Activated CD4-positive, alpha-beta T cell treated with anti-CD3 and anti-CD28 coated beads, Interleukin-2, amount 10 ng/mL, durations not matched to agents 7 days and 5 days (primary cell): ENCODE measurements at regions not wholly inside any gene's neighbourhood (a gene's known extent, or its start where the extent isn't known, plus 50 kb on each side); places are given as distances from the start of the nearest gene placed in this dataset.

ENCODE experiments used
- CTCF ChIA-PET: fragments of 350-600 bp; sonication (Branson Sonifier 250); formaldehyde crosslinking; loops from one replicate; lab custom pipeline; 2021; ENCODE audit warnings: antibody characterized with exemption; lab: Charles Lee
- POLR2A ChIA-PET: fragments of 350-600 bp; sonication (Branson Sonifier 250); formaldehyde crosslinking; loops from one replicate; lab custom pipeline; 2021; ENCODE audit warnings: antibody characterized with exemption; lab: Charles Lee
- DNase-seq: peaks from one replicate; pipeline ENCODE4 v3.0.0-alpha.2; 2020
- H3K27ac Mint-ChIP-seq: one replicate; pipeline ENCODE4 v1.8.0; 2021; ENCODE audit warnings: mild to moderate bottlenecking, moderate library complexity, mixed read lengths
- H3K27me3 Mint-ChIP-seq: one replicate; pipeline ENCODE4 v1.8.0; 2021; ENCODE audit warnings: mixed read lengths
- H3K36me3 Mint-ChIP-seq: one replicate; pipeline ENCODE4 v1.8.0; 2021; ENCODE audit warnings: low read depth, mixed read lengths
- H3K4me1 Mint-ChIP-seq: one replicate; pipeline ENCODE4 v1.8.0; 2021; ENCODE audit warnings: mixed read lengths
- H3K4me3 Mint-ChIP-seq: one replicate; pipeline ENCODE4 v1.8.0; 2021; ENCODE audit warnings: mild to moderate bottlenecking, moderate library complexity, mixed read lengths
- H3K9me3 Mint-ChIP-seq: one replicate; pipeline ENCODE4 v1.8.0; 2021; ENCODE audit warnings: mixed read lengths

DNA sequence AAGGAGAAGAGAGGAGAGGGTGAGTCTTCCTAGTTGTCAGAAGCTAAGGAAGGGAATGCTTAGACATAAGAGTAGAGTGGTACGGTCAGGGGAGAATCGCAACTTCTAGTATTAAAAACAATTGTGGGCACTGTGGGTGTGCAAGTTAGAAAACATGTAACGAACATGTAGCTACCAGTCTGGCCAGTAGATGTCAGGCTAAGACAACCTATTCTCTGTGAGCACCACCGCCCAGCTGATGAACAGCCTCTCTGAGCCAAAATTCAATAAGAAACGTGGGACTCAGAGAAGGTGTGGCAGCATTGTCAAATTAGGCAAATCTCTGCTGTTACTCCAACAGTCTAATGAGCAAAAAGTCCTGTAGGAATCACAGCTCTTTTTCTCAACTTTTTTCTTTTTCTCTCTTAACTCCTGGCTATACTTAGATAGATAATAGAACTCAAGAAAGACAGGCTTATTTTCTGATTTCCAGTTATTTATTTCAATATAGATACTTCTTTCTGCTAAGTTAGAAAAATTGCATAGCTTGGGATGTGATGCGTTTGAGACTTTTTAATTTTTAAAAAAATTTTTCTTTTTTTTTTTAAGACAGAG lies 186.2 kb downstream of the USP12 start:
- Mint-ChIP-seq H3K27me3 (peaks cover 3% of the 10 kb centered on the region), H3K4me1 (peaks cover 12% of the 10 kb centered on the region), H3K36me3 (no peaks in the 10 kb centered on the region), H3K4me3 (no peak overlapping the region), H3K27ac (no peak overlapping the region), H3K9me3 (no peaks in the 10 kb centered on the region)
- ChIA-PET POLR2A (interaction anchor here (0.7 kb wide), 1 partner anchor 13 kb away, joined by 3 read pairs; no protein-coding TSS in a partner anchor), CTCF (interaction anchor here (0.5 to 6.3 kb wide), 33 partner anchors 8 to 1011 kb away, joined by 3 to 81 read pairs (median 4); partner anchors contain the start of gene RASL11A)
- peak; percentile 82 for DNase-seq

- Mint-ChIP-seq H3K4me1 (peaks cover 12% of the 10 kb centered on the region), H3K9me3 (no peaks in the 10 kb centered on the region), H3K36me3 (no peaks in the 10 kb centered on the region), H3K27ac (no peak overlapping the region), H3K27me3 (peaks cover 3% of the 10 kb centered on the region), H3K4me3 (no peak overlapping the region)
- no peak for DNase-seq
- ChIA-PET POLR2A (interaction anchor here (0.7 kb wide), 1 partner anchor 12 kb away, joined by 3 read pairs; no protein-coding TSS in a partner anchor), CTCF (interaction anchor here (1.0 to 6.3 kb wide), 10 partner anchors 9 to 843 kb away, joined by 3 to 81 read pairs (median 6); no protein-coding TSS in a partner anchor)
These were observed 187.3 kb downstream of the USP12 start for GRCh38 chr13:26984337-26984736.

DNA sequence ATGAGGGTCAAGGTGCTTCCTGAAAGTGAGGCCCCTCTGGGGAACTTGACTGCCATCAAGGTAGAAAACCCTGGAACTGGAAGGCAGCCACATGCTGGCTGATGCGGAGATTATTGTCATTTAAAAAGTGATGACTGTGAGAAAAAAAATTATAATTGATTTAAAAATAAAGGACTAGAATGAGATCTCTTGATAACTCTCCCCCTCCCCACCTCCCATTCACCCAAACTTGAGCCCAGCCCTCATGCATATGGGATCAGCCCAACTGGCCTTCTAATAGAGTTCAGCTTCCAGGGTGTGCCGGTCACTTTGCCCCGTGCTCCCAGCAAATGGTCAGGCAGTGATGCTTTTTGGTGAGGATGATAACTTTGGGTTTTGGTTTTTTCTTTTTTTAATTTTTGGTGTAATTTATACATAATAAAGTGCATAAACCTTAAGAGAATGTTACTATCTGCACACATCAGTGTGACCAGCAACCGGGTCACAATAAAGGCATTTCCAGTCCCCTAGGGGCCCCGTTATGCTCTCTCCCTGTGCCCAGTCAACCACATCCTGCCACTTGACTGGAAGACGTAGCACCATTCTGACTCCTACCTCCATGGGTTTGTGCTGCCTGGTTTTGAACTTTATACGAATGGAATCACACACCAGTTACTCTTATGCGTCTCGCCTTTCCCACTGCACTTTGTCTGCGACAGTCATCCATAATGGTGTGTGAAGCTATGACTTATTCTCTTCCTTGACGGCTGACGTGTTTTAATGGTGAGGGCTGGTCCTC lies 187.9 kb downstream of the USP12 start:
- no peak overlapping the region for H3K27ac Mint-ChIP-seq
- H3K36me3 Mint-ChIP-seq, result no peaks in the 10 kb centered on the region
- CTCF ChIA-PET, result interaction anchor here (0.7 to 6.3 kb wide), 8 partner anchors 8 to 377 kb away, joined by 3 to 81 read pairs (median 3); no protein-coding TSS in a partner anchor
- H3K4me1 Mint-ChIP-seq, result peaks cover 12% of the 10 kb centered on the region
- DNase-seq, result no peak
- POLR2A ChIA-PET, result no interaction called here
- no peak overlapping the region for H3K4me3 Mint-ChIP-seq
- H3K27me3 Mint-ChIP-seq, result peaks cover 3% of the 10 kb centered on the region
- H3K9me3 Mint-ChIP-seq, result no peaks in the 10 kb centered on the region

DNA sequence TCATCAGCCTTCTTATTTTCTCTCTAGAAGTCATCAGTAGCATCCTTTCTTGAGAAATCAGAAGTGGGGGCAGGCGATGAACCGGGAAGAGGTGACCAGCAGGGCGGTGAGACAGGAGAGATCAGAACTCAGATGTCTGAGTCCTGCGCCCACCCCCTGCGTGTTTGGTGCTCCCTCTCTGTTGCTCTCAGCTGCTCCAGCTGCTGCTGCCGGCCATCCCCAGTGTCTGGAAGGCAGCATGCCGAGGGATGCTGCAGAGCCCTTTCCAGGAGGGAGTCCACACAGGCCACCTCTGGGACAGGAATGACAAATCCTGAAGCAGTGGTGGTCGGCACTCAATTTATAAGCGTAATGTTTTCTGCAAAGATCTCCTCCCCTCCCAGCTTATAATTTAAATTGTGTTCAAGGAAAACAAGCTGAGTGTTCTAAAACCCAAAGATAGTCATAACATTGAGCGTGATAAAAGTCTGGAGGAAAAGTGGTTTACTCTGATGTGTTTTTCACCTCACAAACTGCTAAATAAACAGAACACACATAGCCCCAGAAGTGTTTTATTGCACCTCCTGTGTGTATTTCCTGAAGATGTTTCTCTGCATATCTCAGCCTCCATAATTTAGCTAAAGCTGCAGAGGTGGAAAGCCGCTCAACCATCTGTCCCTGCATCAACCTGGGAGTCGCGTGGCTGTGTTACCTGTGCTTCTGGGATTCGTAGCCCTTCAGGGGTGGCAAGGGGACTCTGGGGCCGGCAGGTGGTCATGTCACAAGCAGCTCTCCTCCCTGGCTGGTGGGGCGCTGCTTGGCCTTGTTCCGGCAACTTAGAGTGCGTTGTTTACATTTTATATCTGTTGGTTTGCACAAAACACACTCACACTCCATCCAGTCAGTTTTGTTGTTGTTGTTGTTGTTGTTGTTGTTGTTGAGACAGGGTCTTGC lies 191.2 kb downstream of the USP12 start:
- ChIA-PET CTCF (interaction anchor here (1.7 to 6.3 kb wide), 2 partner anchors 13 to 380 kb away, joined by 4 to 81 read pairs; no protein-coding TSS in a partner anchor), POLR2A (interaction anchor here (1.0 kb wide), 1 partner anchor 29 kb away, joined by 4 read pairs; no protein-coding TSS in a partner anchor)
- Mint-ChIP-seq H3K36me3 (no peaks in the 10 kb centered on the region), H3K4me3 (no peak overlapping the region), H3K4me1 (peaks cover 11% of the 10 kb centered on the region), H3K27me3 (no peaks in the 10 kb centered on the region), H3K27ac (no peak overlapping the region), H3K9me3 (no peaks in the 10 kb centered on the region)
- no peak for DNase-seq

GRCh38 chr13:26979334-26979733 lies 192.3 kb downstream of the USP12 start:
- no peaks in the 10 kb centered on the region for H3K27me3 Mint-ChIP-seq
- ChIA-PET CTCF (interaction anchor here (0.6 to 1.7 kb wide), 3 partner anchors 14 to 383 kb away, joined by 3 to 4 read pairs (median 3); no protein-coding TSS in a partner anchor), POLR2A (interaction anchor here (1.0 kb wide), 1 partner anchor 28 kb away, joined by 4 read pairs; no protein-coding TSS in a partner anchor)
- H3K36me3 Mint-ChIP-seq, result no peaks in the 10 kb centered on the region
- H3K4me1 Mint-ChIP-seq, result peaks cover 7% of the 10 kb centered on the region
- no peak overlapping the region for H3K27ac Mint-ChIP-seq
- DNase-seq, result no peak
- H3K9me3 Mint-ChIP-seq, result no peaks in the 10 kb centered on the region
- no peak overlapping the region for H3K4me3 Mint-ChIP-seq

GRCh38 chr13:26978081-26978860 lies 193.3 kb downstream of the USP12 start:
- H3K9me3 Mint-ChIP-seq, result no peaks in the 10 kb centered on the region
- DNase-seq, result no peak
- no peaks in the 10 kb centered on the region for H3K36me3 Mint-ChIP-seq
- CTCF ChIA-PET, result interaction anchor here (1.3 kb wide), 1 partner anchor 384 kb away, joined by 5 read pairs; no protein-coding TSS in a partner anchor
- H3K27ac Mint-ChIP-seq, result no peak overlapping the region
- no peak overlapping the region for H3K4me3 Mint-ChIP-seq
- POLR2A ChIA-PET, result no interaction called here
- peaks cover 3% of the 10 kb centered on the region for H3K4me1 Mint-ChIP-seq
- H3K27me3 Mint-ChIP-seq, result no peaks in the 10 kb centered on the region

- DNase-seq, result no peak
- peaks cover 2% of the 10 kb centered on the region for H3K4me1 Mint-ChIP-seq
- no peaks in the 10 kb centered on the region for H3K27me3 Mint-ChIP-seq
- ChIA-PET CTCF (interaction anchor here (1.3 kb wide), 1 partner anchor 385 kb away, joined by 5 read pairs; no protein-coding TSS in a partner anchor), POLR2A (no interaction called here)
- H3K27ac Mint-ChIP-seq, result no peak overlapping the region
- no peak overlapping the region for H3K4me3 Mint-ChIP-seq
- H3K36me3 Mint-ChIP-seq, result peaks cover 1% of the 10 kb centered on the region
- H3K9me3 Mint-ChIP-seq, result peaks cover 2% of the 10 kb centered on the region
These were observed 194.1 kb downstream of the USP12 start for GRCh38 chr13:26977541-26977940.

DNA sequence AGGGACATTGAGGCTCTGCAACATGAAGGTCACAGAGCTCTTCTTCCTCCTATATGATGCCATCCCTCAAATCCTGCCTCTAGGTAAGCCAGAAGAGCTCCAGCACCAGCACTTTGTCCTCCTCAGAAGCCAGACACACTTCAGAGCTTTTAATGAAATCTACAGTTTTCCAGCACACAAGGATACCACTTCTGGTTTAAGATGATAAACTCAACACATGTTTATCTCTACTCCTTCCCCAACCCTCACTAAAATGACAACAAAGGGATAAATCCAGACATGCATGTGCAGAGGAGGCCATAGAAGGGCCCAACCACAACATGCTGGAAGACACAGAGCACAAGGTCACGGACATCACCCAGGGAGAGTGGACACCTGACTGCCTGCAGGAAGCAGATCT lies 195.3 kb downstream of the USP12 start:
- Mint-ChIP-seq H3K27ac (no peak overlapping the region), H3K36me3 (peaks cover 1% of the 10 kb centered on the region), H3K4me3 (no peak overlapping the region), H3K27me3 (no peaks in the 10 kb centered on the region), H3K4me1 (peaks cover 5% of the 10 kb centered on the region), H3K9me3 (peaks cover 2% of the 10 kb centered on the region)
- CTCF ChIA-PET, result no interaction called here
- POLR2A ChIA-PET, result no interaction called here
- no peak for DNase-seq

- Mint-ChIP-seq H3K9me3 (peaks cover 2% of the 10 kb centered on the region), H3K27me3 (no peaks in the 10 kb centered on the region), H3K36me3 (peaks cover 1% of the 10 kb centered on the region), H3K4me3 (no peak overlapping the region), H3K27ac (no peak overlapping the region), H3K4me1 (peaks cover 5% of the 10 kb centered on the region)
- ChIA-PET POLR2A (no interaction called here), CTCF (no interaction called here)
- no peak for DNase-seq
These were observed 197.7 kb downstream of the USP12 start for GRCh38 chr13:26973946-26974345.

GRCh38 chr13:26973295-26973694 lies 198.3 kb downstream of the USP12 start:
- CTCF ChIA-PET, result no interaction called here
- DNase-seq, result no peak
- POLR2A ChIA-PET, result no interaction called here
- no peak overlapping the region for H3K27ac Mint-ChIP-seq
- H3K9me3 Mint-ChIP-seq, result peaks cover 2% of the 10 kb centered on the region
- H3K4me1 Mint-ChIP-seq, result peaks cover 5% of the 10 kb centered on the region
- H3K4me3 Mint-ChIP-seq, result no peak overlapping the region
- no peaks in the 10 kb centered on the region for H3K27me3 Mint-ChIP-seq
- H3K36me3 Mint-ChIP-seq, result peaks cover 1% of the 10 kb centered on the region

DNA sequence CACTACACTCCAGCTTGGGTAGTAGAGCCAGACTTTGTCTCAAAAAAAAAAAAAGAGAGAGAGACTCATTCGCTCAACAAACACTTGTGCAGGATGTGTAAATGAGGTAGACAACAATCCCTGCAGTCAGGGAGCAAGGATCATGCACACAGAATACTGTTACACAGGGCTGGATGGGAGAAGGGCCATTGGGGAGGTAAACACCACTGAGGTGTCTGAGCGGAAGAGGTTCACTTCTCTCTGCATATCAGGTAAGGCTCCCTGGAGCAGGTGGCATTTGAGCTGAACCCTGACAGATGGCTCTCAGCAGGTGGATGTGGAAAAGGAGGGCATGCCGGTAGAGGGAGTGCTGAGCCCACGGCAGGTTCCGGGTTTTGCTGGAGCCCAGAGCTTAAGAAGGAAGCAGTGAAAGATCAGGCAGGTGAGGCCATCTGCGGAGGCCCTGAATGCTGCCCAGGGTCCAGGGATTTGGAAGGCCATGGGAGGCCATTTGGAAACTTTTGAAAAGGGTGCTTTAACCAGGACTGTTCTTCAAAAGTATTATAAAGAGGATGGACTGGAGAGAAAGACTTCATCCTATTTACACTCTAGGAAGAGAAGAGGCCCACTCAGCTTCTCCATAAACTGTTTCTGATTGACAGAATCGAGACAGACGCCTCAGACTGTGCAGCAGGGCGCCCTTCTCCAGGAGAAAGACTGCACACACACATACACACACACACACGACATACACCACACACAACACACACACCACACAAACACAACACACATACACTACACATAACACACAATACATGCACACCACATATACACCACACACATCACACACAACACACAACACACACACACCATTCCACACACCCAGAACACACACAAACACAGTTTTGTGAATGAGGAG lies 199.4 kb downstream of the USP12 start:
- Mint-ChIP-seq H3K9me3 (peaks cover 2% of the 10 kb centered on the region), H3K27me3 (no peaks in the 10 kb centered on the region), H3K4me3 (no peak overlapping the region), H3K36me3 (peaks cover 1% of the 10 kb centered on the region), H3K4me1 (peaks cover 5% of the 10 kb centered on the region), H3K27ac (peak overlapping the region; percentile 44)
- ChIA-PET CTCF (interaction anchor here (0.6 to 1.3 kb wide), 7 partner anchors 11 to 437 kb away, joined by 3 to 6 read pairs (median 3); no protein-coding TSS in a partner anchor), POLR2A (interaction anchor here (0.6 kb wide), 2 partner anchors 13 to 582 kb away, joined by 3 read pairs; no protein-coding TSS in a partner anchor)
- DNase-seq, result peak; percentile 45
